Jurkat, Clone E6-1 (cell line): ENCODE measurements at regions not wholly inside any gene's neighbourhood (a gene's known extent, or its start where the extent isn't known, plus 50 kb on each side); places are given as distances from the start of the nearest gene placed in this dataset.
"Not testable (repeated sequence)": the region's sequence is repeated elsewhere in the genome, so short reads cannot be mapped to it uniquely, and the experiment has no call there.

ENCODE experiments used
- DNase-seq: peaks from one replicate; pipeline ENCODE4 v3.0.0-alpha.2; 2011; ENCODE audit warnings: low read depth, low spot score
- H3K4me3 ChIP-seq: 2 replicates; pipeline ENCODE4 v1.5.1; 2011; ENCODE audit warnings: mild to moderate bottlenecking, low read length, control low read depth, moderate library complexity

DNA sequence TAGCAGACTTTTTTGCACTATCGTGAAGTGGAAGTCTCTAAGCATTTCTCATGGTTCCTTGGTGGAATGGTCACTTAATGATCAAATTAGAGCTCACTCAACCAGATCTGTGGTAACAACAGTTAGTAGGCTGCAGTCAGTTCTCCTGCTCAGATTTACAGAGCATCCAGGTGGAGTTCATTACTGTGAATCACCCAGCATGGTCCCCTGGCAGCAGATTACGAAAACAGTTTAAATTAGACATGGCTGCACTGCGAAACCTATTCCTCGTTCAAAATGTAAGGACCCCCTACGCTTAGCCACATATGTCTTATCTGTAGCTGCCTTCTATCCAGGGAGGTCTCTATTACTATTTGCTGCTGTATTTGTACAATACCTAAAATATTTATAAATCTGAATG is 823.6 kb upstream of the ARRDC3 start:
- H3K4me3 ChIP-seq: no peak overlapping the region
- DNase-seq: no peak

DNA sequence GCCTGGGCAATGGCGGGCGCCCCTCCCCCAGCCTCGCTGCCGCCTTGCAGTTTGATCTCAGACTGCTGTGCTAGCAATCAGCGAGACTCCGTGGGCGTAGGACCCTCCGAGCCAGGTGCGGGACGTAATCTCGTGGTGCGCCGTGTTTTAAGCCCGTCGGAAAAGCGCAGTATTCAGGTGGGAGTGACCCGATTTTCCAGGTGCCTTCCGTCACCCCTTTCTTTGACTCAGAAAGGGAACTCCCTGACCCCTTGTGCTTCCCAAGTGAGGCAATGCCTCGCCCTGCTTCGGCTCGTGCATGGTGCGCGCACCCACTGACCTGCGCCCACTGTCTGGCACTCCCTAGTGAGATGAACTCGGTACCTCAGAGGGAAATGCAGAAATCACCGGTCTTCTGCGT is 815.9 kb upstream of the ARRDC3 start:
- H3K4me3 ChIP-seq, DNase-seq: not testable (repeated sequence)

DNA sequence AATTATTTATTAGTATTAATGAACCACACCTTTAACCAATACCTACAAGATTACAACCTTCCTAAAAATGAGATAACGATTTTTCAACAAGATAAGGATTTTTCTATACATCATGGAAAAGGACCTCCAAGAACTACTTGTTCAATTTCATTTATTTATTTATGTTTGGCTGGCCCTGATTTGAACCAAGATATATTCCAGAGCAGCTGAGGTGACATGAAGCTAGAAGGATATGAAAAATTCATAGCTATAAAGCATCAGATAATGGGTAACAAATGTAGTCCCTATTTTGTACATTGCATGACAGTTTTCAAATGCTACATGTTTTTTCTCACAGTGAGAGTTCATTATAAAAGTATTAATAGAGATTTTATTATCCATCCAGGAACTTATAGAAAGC is 798.5 kb upstream of the ARRDC3 start:
- DNase-seq: no peak

DNA sequence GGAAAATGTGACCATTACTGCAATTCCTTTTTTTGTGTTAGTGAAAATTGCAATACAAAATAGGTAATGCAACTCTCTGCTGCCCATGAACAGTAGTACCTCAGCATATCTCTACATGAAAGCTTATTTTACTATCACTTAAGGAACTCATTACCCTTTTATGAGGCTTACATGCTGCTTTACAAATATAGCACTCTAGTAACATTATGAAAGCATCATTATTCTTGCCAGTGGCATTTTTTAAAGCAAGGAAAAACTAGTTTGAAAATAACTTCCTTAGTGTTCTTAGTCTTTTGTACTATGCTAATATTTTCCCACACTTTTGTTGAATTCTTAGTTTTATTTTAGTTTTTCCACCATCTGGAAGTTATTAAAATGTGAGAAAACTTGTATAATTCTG is 797.3 kb upstream of the ARRDC3 start:
- DNase-seq: no peak
- no peak overlapping the region for H3K4me3 ChIP-seq

More for the DNA sequence above, 798.5 kb upstream of the ARRDC3 start:
- no peak overlapping the region for H3K4me3 ChIP-seq

DNA sequence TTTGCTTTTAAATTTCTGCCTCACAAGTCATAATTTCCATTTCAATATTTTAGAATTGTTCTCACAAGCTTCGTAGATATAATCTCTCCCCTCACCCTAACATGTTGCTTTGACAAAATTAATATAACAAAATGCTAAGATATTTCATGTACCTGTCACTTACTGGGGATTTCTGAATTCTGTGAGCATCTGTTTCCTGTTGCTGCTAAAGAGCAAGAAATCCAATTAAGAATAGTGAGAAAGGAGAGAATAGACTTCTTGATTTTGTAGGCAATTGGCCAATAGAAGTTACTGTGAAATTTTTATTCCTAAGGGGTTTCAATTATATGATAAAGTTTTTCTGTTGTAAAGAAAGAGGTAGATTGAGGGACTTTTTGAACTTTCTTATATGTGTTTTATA is 796.5 kb upstream of the ARRDC3 start:
- DNase-seq: no peak
- no peak overlapping the region for H3K4me3 ChIP-seq

DNA sequence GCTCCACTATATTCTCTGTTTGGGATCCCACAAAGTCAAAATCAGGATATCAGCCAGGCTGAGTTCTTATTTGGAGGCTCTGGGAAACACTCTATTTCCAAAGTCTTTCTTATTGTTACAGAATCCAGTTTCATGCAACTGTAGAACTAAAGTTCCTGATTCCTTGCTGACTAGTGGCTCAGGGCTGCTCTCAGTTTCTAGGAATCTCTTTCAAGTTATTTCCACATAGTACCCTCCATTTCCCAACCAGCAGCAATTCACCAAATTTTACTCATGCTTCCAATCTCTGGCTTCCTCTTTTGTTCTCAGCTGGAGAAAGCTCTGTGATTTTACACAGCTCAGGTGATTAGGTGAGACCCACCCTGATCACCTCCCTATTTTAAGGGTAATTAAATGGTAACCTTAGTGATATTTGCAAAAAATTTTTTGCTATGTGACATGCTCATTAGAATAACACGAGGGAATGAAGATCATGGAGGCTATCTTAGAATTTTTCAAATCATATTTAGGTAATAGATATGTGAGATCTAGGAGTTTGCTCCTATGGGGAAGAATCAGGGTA is 794.9 kb upstream of the ARRDC3 start:
- no peak for DNase-seq
- no peak overlapping the region for H3K4me3 ChIP-seq

DNA sequence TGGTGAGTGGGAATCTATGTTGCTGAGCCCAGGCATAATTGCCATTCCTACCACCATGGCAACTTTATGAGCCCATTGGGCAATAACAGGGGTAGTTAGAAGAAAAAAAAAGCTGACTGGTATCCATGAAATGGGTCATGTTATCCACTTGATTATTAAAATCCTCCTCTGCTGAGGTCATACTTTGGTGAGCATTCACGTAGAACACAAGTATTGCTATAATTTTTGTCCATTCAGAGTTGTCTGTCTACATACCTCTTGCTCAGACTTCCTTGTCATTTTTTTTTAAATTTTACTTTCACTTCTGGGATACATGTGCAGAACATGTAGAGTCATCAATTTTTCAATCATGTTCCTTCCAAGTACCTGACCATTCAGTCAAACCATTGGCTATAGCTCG is 780.8 kb upstream of the ARRDC3 start:
- no peak for DNase-seq
- no peak overlapping the region for H3K4me3 ChIP-seq

DNA sequence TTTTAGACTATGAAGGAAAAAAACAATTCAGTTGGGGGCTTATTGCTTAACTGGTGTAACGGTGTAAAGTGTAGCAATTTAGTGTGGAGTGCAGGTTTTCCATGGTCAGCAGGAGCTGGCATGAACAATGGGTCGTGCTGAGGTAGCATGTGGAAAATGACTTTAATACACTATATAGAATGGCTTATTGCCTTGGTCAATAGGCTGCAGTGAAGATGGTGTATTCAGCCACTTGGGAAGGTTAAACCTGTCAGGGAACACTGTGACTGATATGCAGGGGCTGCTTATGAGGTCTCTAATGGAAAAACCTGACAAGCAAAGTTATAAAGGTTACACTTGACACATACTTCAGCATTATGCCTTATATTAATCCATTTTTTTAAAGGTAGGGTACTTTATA is 764.7 kb upstream of the ARRDC3 start:
- H3K4me3 ChIP-seq: no peak overlapping the region
- DNase-seq: no peak

DNA sequence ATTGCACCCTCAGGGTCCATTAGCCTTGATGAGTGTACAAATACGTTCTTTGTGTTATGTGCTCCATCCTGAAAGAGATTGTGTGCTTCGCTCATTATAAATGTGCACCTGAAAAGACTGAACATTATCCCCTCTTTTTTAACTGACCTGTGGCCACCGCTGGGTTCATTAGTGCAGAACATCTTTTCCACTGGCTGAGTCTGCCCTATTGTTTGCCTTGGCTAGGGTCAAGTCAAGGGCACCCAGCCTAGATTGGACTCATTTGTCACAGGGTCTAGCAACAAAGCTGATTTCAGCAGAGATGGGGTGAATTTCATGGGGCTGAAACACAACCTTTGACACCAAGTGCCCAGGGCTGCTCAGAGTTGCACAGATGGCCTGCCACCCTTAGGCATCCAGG is 764.1 kb upstream of the ARRDC3 start:
- no peak overlapping the region for H3K4me3 ChIP-seq
- no peak for DNase-seq

DNA sequence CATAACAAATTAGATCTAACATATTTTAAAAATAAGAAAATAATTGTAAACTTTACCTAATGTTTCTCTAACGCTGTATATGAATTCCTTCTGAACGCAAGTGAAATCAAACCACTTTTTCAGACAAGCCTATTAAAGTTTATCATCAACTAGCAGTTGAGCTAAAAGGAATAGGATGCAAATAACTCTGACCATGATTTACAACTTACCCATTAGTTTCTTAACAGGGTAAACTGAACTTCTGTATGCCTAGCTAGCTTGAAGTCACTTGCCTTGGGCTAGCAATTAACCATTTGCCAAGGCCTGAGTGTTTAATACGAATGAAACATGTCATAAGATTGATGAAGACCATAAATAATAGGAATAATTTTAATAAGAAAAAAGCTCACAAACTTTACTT is 762.7 kb upstream of the ARRDC3 start:
- DNase-seq: no peak
- no peak overlapping the region for H3K4me3 ChIP-seq

DNA sequence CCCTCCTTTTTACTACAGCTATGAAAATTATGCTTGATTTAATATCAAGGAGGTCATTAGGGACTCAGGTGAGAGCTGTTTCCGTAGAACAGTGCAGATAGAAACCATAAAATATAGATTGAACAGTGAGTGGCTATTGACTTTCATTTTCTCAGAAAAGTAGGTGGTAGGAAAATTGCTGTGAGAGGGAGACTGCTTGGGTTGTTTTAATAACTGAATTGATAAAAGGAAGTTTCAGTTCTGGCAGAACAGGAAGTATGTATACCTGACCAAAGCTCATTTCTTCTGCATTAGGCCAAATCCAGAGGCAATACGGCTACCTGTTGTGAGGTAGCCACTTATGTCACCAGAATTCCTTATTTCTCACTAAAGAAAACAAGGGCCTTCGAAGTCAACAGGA is 761.7 kb upstream of the ARRDC3 start:
- no peak overlapping the region for H3K4me3 ChIP-seq
- DNase-seq: no peak

DNA sequence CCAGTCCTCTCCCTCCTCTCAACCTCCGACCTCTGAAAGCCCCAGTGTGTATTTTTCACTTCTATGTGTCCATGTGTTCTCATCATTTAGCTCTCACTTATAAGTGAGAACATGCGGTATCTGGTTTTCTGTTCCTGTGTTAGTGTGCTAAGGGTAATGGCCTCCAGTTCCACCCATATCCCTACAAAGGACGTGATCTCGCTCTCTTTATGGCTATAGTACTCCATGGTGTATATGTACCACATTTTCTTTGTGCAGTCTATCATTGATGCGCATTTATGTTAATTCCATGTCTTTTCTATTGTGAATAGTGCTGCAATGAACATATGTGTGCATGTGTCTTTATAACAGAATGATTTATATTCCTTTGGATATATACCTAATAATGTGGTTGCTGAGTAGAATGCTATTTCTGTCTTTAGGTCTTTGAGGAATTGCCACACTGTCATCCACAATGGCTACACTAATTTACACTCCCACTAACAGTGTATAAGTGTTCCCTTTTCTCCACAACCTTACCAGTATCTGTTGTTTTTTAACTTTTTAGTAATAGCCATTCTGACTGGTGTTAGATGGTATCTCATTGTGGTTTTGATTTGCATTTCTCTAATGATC is 749.3 kb upstream of the ARRDC3 start:
- DNase-seq: not testable (repeated sequence)

DNA sequence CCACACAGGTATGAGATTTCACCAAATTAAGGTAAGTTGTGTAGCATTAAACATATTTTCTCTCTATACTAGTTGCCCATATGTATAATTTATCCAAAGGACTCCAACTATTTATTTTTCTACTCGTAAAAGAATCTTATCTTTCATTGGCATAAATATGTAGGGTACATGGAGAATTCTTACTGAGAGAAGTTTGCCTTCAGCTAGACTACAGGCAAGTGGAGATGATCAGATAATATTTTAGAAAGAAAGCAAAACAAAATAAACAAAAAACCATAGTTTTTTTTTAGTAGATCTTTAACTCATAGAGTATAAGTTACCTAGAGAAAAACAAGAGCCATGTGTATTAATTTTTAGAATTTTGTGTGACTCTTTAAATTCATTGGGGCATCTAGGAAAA is 743.1 kb upstream of the ARRDC3 start:
- no peak overlapping the region for H3K4me3 ChIP-seq
- DNase-seq: no peak

More for the DNA sequence above, 749.3 kb upstream of the ARRDC3 start:
- H3K4me3 ChIP-seq: not testable (repeated sequence)

DNA sequence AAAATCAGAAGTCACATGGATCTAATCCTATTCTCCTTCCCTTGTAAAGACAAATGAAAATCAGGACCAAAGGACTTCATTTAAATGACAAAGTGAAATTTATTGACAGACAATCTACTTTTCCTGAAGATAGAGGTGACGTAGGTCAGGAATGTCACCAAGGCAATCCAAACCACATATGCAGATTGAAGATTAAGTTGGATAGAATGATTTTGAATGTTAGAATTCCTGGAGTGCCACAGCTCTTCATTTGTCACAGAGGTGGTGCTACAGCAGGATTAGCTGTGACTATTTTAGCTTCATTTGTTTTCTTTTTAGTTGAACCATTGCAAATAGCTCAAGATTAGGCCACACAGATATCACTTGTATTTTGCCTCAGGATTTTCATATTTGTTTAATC is 736.0 kb upstream of the ARRDC3 start:
- no peak for DNase-seq
- no peak overlapping the region for H3K4me3 ChIP-seq

DNA sequence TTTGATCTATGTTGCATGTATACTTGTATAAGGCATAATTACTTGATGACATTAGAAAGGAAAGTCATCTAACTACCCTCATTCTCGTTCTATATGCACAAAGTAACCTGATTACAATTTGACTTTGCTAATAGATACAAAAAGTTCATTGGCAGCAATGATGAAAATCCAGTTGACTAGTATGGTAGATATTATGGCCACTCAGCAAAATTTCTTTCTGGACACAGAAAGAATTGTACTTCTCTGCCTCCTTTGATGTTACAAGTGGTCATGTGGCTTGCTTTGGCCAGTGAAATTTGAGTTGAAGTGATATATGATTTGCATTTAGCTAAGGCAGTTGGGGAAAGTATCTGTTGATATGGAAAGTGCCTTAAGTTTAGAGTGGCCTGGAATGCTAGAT is 723.7 kb upstream of the ARRDC3 start:
- no peak for DNase-seq
- H3K4me3 ChIP-seq: no peak overlapping the region

DNA sequence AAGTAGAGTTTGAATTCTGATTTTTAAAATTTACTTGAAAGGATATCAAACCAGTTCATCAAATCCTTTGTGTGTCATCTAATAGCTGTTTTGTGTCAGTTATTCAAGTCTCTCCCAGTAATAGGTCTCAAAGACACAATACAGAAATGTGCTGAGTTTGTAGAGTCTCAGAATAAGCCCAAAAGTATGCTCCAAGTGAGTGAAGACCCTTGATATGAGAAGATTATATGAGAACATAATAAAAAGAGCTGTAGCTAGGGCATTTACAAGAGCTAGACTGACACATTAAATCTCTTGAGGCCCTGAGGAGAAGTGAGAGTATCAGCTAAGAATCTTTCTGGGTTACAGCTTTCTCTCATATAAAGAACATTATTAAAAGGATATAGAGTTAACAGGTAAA is 721.0 kb upstream of the ARRDC3 start:
- DNase-seq: no peak
- no peak overlapping the region for H3K4me3 ChIP-seq

DNA sequence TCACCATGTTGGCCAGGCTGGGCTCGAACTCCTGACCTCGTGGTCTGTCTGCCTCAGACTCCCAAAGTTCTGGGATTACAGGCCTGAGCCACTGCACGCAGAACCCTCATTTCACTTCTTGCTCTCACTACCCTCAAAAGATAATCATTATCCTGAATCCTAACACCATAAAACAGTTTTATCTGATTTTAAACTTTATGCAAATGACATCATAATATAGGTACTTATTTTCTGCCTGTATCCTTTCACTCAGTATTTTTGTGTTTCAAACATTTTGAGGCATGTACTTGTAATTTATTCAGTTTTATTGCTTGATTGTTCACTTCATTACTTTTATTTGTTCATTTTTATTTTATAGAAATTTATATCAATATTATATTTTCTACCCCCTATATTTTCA is 719.2 kb upstream of the ARRDC3 start:
- DNase-seq: no peak
- no peak overlapping the region for H3K4me3 ChIP-seq

DNA sequence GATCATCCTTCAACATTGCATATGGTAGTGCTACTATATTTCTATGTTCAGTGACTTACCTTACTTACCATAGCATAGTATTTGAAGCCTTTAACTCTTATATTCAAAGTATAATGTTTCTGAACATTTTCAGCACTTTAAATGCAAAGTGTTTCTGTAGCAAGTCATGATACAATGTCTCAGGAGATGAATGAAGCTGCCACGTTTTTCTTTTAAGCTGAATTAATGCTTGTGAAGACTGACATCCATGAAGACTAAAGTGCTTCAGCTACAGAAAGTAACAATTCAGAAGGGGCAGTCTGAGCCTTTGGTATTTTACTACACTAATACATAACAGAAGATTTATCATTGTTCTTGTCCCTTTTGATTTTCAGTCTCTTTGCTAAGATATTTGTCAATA is 709.1 kb upstream of the ARRDC3 start:
- no peak overlapping the region for H3K4me3 ChIP-seq
- no peak for DNase-seq

DNA sequence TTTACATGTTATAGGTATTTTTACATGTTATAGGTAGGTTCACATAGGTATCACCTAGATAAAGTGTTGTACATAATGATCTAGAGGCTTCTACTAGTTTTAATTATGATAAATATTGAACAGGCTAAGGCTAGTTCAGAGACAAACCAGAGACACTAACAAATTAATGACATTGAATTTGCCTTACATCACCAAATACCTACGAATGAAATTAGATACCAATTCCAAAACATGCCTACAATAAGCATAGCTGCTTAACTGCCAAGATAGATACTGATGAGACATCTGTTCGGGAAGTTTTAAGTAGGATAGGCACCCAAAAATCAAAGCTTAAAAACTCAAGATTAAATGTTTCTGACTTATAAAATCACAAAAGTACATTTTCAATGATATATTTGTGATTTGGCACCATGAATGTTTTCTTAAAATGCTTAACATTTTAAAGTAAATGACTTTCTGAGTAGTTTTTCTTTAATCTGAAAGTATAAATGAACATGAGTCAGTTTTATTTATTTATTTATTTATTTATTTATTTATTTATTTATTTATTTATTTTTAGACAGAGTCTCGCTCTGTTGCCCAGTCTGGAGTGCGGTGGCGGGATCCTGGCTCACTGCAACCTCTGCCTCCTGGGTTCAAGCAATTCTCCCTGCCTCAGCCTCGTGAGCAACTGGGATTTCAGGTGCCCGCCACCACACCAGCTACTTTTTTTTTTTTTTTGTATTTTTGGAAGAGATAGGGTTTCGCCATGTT is 703.1 kb upstream of the ARRDC3 start:
- DNase-seq: no peak

DNA sequence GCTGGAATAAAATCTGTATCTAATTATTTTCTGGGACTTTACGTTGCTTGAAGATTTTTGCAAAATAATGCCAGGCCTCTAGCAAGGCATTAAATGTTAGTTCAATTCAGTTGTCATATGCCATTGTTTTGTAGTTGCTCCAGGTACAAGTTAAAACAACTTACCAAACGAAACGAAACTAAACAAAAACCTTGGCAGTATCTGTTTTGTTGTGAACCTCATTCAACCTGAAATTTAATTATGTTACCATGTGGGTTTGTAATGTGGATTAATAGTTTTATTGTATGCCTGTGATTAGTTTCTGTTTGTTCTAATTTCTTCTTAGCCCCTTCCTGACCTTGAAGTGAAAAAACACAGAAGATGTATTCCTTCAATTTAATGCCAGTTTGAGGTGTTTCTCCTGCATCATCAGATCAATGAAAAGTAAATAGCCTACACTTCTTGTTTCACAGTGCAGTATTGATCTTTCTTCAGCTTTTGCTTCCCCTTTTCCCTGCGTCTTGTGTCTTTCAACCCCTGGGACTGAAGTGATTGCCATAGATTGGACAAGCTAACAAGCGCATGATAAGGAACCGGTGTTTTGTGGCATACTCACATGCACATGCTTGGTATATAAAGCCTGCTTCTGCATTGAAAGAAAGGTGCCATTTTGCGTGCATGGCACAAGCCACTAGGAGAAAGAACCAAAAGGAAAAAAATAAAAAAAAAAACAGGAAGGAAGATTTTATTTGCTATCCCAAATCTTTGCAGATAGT is 699.0 kb upstream of the ARRDC3 start:
- DNase-seq: no peak
- no peak overlapping the region for H3K4me3 ChIP-seq

More for the DNA sequence above, 703.1 kb upstream of the ARRDC3 start:
- H3K4me3 ChIP-seq: no peak overlapping the region
